ENCODE measurements at regions not wholly inside any gene's neighbourhood (a gene's known extent, or its start where the extent isn't known, plus 50 kb on each side); places are given as distances from the start of the nearest gene placed in this dataset.

GRCh38 chr15:93317772-93318171 lies 228.8 kb upstream of the RGMA start:
- RAD21 ChIA-PET (ENCODE audit: unreplicated experiment) = no interaction called here
- no peak for ATAC-seq
- WGBS (ENCODE audit: insufficient coverage, insufficient replicate concordance, low lambda C conversion rate, missing lambda C conversion rate) = 51% methylated on average over 4 of the region's 4 CpGs

GRCh38 chr15:93314245-93314644 lies 225.2 kb upstream of the RGMA start:
- Histone ChIP-seq H3K27ac (ENCODE audit: control insufficient read depth, insufficient read depth) (no peak overlapping the region), H3K27me3 (replicated peaks in 1 of 2; ENCODE audit: control insufficient read depth in 2 of 2, insufficient read depth in 2 of 2, low read length in 1 of 2) (no peaks in the 10 kb centered on the region), H3K9ac (ENCODE audit: control insufficient read depth, insufficient read depth, low read length) (no peak overlapping the region), H3K4me2 (ENCODE audit: control insufficient read depth, insufficient read depth) (no peak overlapping the region), H3K4me3 (no peak overlapping the region), H3K9me3 (replicated peaks; ENCODE audit: control insufficient read depth, insufficient read depth, low read length) (no peaks in the 10 kb centered on the region), H3K4me1 (ENCODE audit: control insufficient read depth, insufficient read depth, low read length) (no peaks in the 10 kb centered on the region), H3K79me2 (ENCODE audit: control insufficient read depth, insufficient read depth, low read length) (no peaks in the 10 kb centered on the region), H3K36me3 (ENCODE audit: control insufficient read depth in 2 of 2, insufficient read depth in 2 of 2, low read length in 1 of 2) (no peaks in the 10 kb centered on the region), H2AFZ (ENCODE audit: control insufficient read depth, low read depth, low read length) (no peak overlapping the region), H4K20me1 (ENCODE audit: control insufficient read depth, insufficient read depth) (no peaks in the 10 kb centered on the region)
- intact Hi-C loops (cut with micrococcal nuclease; ENCODE audit: unreplicated experiment) (no loop called here), in situ Hi-C loops (cut with MboI) (no loop called here)
- ChIA-PET RAD21 (ENCODE audit: unreplicated experiment) (no interaction called here), POLR2A (no interaction called here), SMC1A (ENCODE audit: uncharacterized antibody, unreplicated experiment) (no interaction called here), CTCF (no interaction called here)
- BruUV-seq (replicated peaks) = no TSS peak
- DNase-seq (ENCODE audit: low read depth, low spot score) (no peak), FAIRE-seq (no peak), ATAC-seq (no peak)
- 18% methylated on average over 5 of the region's 5 CpGs for WGBS (ENCODE audit: insufficient coverage, insufficient replicate concordance, low lambda C conversion rate, missing lambda C conversion rate)
- TF ChIP-seq, protein P1, sequence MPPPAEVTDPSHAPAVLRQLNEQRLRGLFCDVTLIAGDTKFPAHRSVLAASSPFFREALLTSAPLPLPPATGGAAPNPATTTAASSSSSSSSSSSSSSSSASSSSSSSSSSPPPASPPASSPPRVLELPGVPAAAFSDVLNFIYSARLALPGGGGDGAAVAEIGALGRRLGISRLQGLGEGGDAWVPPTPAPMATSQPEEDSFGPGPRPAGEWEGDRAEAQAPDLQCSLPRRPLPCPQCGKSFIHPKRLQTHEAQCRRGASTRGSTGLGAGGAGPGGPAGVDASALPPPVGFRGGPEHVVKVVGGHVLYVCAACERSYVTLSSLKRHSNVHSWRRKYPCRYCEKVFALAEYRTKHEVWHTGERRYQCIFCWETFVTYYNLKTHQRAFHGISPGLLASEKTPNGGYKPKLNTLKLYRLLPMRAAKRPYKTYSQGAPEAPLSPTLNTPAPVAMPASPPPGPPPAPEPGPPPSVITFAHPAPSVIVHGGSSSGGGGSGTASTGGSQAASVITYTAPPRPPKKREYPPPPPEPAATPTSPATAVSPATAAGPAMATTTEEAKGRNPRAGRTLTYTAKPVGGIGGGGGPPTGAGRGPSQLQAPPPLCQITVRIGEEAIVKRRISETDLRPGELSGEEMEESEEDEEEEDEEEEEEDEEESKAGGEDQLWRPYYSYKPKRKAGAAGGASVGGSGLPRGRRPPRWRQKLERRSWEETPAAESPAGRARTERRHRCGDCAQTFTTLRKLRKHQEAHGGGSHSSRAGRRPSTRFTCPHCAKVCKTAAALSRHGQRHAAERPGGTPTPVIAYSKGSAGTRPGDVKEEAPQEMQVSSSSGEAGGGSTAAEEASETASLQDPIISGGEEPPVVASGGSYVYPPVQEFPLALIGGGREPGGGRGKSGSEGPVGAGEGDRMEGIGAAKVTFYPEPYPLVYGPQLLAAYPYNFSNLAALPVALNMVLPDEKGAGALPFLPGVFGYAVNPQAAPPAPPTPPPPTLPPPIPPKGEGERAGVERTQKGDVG (CRISPR knock-in tag; IDR thresholded peaks at IDR 0.05) = no peak
- TF ChIP-seq IRF3 (IDR thresholded peaks at IDR 0.05) = no peak
- no peak for TF ChIP-seq JUND (IDR thresholded peaks at IDR 0.05; ENCODE audit: low read depth, low read length)
- no peak for TF ChIP-seq ZNF24 (IDR thresholded peaks at IDR 0.05)
- TF ChIP-seq ATF2 (IDR thresholded peaks at IDR 0.05; ENCODE audit: low read length) = no peak
- TF ChIP-seq, protein P2, sequence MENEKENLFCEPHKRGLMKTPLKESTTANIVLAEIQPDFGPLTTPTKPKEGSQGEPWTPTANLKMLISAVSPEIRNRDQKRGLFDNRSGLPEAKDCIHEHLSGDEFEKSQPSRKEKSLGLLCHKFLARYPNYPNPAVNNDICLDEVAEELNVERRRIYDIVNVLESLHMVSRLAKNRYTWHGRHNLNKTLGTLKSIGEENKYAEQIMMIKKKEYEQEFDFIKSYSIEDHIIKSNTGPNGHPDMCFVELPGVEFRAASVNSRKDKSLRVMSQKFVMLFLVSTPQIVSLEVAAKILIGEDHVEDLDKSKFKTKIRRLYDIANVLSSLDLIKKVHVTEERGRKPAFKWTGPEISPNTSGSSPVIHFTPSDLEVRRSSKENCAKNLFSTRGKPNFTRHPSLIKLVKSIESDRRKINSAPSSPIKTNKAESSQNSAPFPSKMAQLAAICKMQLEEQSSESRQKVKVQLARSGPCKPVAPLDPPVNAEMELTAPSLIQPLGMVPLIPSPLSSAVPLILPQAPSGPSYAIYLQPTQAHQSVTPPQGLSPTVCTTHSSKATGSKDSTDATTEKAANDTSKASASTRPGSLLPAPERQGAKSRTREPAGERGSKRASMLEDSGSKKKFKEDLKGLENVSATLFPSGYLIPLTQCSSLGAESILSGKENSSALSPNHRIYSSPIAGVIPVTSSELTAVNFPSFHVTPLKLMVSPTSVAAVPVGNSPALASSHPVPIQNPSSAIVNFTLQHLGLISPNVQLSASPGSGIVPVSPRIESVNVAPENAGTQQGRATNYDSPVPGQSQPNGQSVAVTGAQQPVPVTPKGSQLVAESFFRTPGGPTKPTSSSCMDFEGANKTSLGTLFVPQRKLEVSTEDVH (IDR thresholded peaks at IDR 0.05; ENCODE audit: low read depth, partially characterized antibody) = no peak
- TF ChIP-seq SREBF1 (IDR thresholded peaks at IDR 0.05; ENCODE audit: low read length) = no peak
- TF ChIP-seq HCFC1 (IDR thresholded peaks at IDR 0.05; ENCODE audit: low read length) = no peak

More at GRCh38 chr15:93317772-93318171, 228.8 kb upstream of the RGMA start:
- TF ChIP-seq CREB1 (IDR thresholded peaks at IDR 0.05; ENCODE audit: low read depth) = no peak
- Histone ChIP-seq H3K9ac (ENCODE audit: control insufficient read depth, insufficient read depth, low read length) (no peak overlapping the region), H2AFZ (ENCODE audit: control insufficient read depth, low read depth, low read length) (no peak overlapping the region), H3K4me3 (no peak overlapping the region), H3K36me3 (ENCODE audit: control insufficient read depth in 2 of 2, insufficient read depth in 2 of 2, low read length in 1 of 2) (no peaks in the 10 kb centered on the region), H4K20me1 (ENCODE audit: control insufficient read depth, insufficient read depth) (no peaks in the 10 kb centered on the region), H3K9me3 (replicated peaks; ENCODE audit: control insufficient read depth, insufficient read depth, low read length) (no peaks in the 10 kb centered on the region), H3K4me2 (ENCODE audit: control insufficient read depth, insufficient read depth) (no peak overlapping the region), H3K4me1 (ENCODE audit: control insufficient read depth, insufficient read depth, low read length) (no peaks in the 10 kb centered on the region), H3K27ac (ENCODE audit: control insufficient read depth, insufficient read depth) (no peak overlapping the region), H3K27me3 (replicated peaks in 1 of 2; ENCODE audit: control insufficient read depth in 2 of 2, insufficient read depth in 2 of 2, low read length in 1 of 2) (no peaks in the 10 kb centered on the region), H3K79me2 (ENCODE audit: control insufficient read depth, insufficient read depth, low read length) (no peaks in the 10 kb centered on the region)
- in situ Hi-C loops (cut with MboI) = no loop called here
- DNase-seq (ENCODE audit: low read depth, low spot score) (no peak), FAIRE-seq (no peak)
- ChIA-PET CTCF (interaction anchor here (0.5 kb wide), 1 partner anchor 304 kb away, joined by 3 read pairs; no protein-coding TSS in a partner anchor), POLR2A (no interaction called here), SMC1A (ENCODE audit: uncharacterized antibody, unreplicated experiment) (no interaction called here)
- no TSS peak for BruUV-seq (replicated peaks)
- intact Hi-C loops (cut with micrococcal nuclease; ENCODE audit: unreplicated experiment) = no loop called here

Data from GM12878 (cell line).